GM19351 (cell line): ENCODE measurements at regions not wholly inside any gene's neighbourhood (a gene's known extent, or its start where the extent isn't known, plus 50 kb on each side); places are given as distances from the start of the nearest gene placed in this dataset.

Source experiments
- ATAC-seq: cut with Tn5 transposase; IDR thresholded peaks from one replicate; pipeline ENCODE4 v1.9.1; 2021; ENCODE audit warnings: mild to moderate bottlenecking, moderate library complexity; ENCODE audit not compliant: unreplicated experiment

GRCh38 chr12:100738086-100738485 lies 56.5 kb upstream of the ANO4 start:
- no peak for ATAC-seq

- no peak for ATAC-seq
These were observed 53.4 kb upstream of the ANO4 start for GRCh38 chr12:100741084-100741711.

- no peak for ATAC-seq
These were observed 51.5 kb upstream of the ANO4 start for GRCh38 chr12:100743060-100743459.
